H1 (cell line): ENCODE measurements at regions not wholly inside any gene's neighbourhood (a gene's known extent, or its start where the extent isn't known, plus 50 kb on each side); places are given as distances from the start of the nearest gene placed in this dataset.

Source experiments
- ATF3 ChIP-seq: IDR thresholded peaks from 2 replicates; pipeline ENCODE4 v1.6.1; 2011; ENCODE audit warnings: low read depth, mild to moderate bottlenecking, low read length; ENCODE audit not compliant: insufficient read depth
- BRCA1 ChIP-seq: IDR thresholded peaks from 2 replicates; pipeline ENCODE4 v1.6.1; 2012; ENCODE audit warnings: low read depth, low read length, improper control_type of control experiment
- GTF2F1 ChIP-seq: IDR thresholded peaks from 2 replicates; pipeline ENCODE4 v1.6.1; 2012; ENCODE audit warnings: low read depth, low read length, improper control_type of control experiment, borderline replicate concordance
- POLR2A ChIP-seq, 2 experiments: IDR thresholded peaks; 1 replicate in 1 of 2; 2 replicates in 1 of 2; pipeline ENCODE4 v1.6.1; 2011; ENCODE audit warnings: low read depth in 2 of 2, low read length in 2 of 2, mild to moderate bottlenecking in 2 of 2; ENCODE audit errors: control extremely low read depth in 1 of 2
- SIN3A ChIP-seq, 2 experiments: IDR thresholded peaks in 1 of 2; conservative IDR thresholded peaks in 1 of 2; 2 replicates each; pipeline ENCODE4 v1.6.1; 2011 to 2012; ENCODE audit warnings: low read length in 2 of 2, improper control_type of control experiment in 1 of 2, low read depth in 1 of 2, mild to moderate bottlenecking in 1 of 2
- SP4 ChIP-seq: IDR thresholded peaks from 2 replicates; pipeline ENCODE4 v1.6.1; 2012; ENCODE audit warnings: low read length, inconsistent platforms
- TCF12 ChIP-seq: IDR thresholded peaks from 2 replicates; pipeline ENCODE4 v1.6.1; 2011; ENCODE audit warnings: low read depth, mild to moderate bottlenecking, low read length

GRCh38 chr16:60274431-60275019, 1540.4 kb upstream of the GOT2 start (continued):
- TF ChIP-seq BRCA1 (no peak), POLR2A (IDR thresholded peaks at IDR 0.05; ENCODE audit: control extremely low read depth in 1 of 2, low read depth in 2 of 2, low read length in 2 of 2) (no peak), GTF2F1 (no peak), SP4 (no peak), ATF3 (no peak), TCF12 (no peak), SIN3A (conservative IDR thresholded peaks at IDR 0.05 in 1 of 2, IDR thresholded peaks at IDR 0.05 in 1 of 2; ENCODE audit: low read depth in 1 of 2, low read length in 2 of 2) (no peak)
